ENCODE measurements at regions not wholly inside any gene's neighbourhood (a gene's known extent, or its start where the extent isn't known, plus 50 kb on each side); places are given as distances from the start of the nearest gene placed in this dataset.

DNA sequence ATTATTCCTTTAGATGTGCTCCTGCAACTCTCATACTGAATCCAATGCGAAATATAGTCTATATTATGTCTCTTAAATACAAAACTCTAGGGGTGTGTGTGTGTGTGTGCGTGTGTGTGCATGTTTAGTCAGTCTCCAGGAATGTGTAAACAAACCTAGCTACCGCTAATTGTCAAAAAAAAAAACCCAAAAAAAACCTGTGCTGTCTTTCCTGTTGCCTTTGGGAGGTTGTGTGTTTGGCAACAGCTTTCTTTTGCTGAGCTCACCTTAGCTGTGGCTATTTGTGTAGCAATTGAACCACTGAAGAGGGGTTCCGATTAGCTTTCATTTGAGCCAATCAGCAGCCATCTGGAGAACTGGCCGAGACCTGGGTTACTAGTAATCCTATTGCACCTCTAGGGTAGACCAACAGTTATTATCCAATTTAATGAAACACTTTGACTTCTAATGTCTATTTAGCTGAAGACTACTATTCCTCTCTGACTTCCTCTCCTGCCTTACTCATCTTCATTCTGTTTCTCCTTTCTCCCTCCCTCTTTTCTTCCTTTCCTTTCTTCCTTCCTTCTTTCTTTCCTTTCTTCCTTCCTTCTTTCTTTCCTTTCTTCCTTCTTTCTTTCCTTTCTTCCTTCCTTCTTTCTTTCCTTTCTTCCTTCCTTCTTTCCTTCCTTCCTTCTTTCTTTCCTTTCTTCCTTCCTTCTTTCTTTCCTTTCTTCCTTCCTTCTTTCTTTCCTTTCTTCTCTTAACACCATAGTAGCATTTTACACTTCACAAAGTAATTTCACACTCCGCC, 471.1 kb downstream of the GBA3 start:
- H3K27me3 ChIP-seq (ENCODE audit: insufficient read depth, low read depth) = no peaks in the 10 kb centered on the region
- H3K36me3 ChIP-seq (ENCODE audit: insufficient read depth) = no peaks in the 10 kb centered on the region
- H3K27ac ChIP-seq = no peak overlapping the region
- TF ChIP-seq, protein P1, sequence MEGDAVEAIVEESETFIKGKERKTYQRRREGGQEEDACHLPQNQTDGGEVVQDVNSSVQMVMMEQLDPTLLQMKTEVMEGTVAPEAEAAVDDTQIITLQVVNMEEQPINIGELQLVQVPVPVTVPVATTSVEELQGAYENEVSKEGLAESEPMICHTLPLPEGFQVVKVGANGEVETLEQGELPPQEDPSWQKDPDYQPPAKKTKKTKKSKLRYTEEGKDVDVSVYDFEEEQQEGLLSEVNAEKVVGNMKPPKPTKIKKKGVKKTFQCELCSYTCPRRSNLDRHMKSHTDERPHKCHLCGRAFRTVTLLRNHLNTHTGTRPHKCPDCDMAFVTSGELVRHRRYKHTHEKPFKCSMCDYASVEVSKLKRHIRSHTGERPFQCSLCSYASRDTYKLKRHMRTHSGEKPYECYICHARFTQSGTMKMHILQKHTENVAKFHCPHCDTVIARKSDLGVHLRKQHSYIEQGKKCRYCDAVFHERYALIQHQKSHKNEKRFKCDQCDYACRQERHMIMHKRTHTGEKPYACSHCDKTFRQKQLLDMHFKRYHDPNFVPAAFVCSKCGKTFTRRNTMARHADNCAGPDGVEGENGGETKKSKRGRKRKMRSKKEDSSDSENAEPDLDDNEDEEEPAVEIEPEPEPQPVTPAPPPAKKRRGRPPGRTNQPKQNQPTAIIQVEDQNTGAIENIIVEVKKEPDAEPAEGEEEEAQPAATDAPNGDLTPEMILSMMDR (conservative IDR thresholded peaks at IDR 0.05; ENCODE audit: low read depth, low read length) = no peak
- no peak overlapping the region for H3K4me3 ChIP-seq (IDR thresholded peaks at IDR 0.05; ENCODE audit: insufficient read depth, low read depth, low read length)
- no peak overlapping the region for H3K9ac ChIP-seq
- H2AFZ ChIP-seq (ENCODE audit: low read depth) = no peak overlapping the region
- no peaks in the 10 kb centered on the region for H4K20me1 ChIP-seq (ENCODE audit: insufficient read depth)
- H3K4me2 ChIP-seq = no peak overlapping the region
- H3K79me2 ChIP-seq (ENCODE audit: insufficient read depth, low read depth) = no peaks in the 10 kb centered on the region
- no peaks in the 10 kb centered on the region for H3K4me1 ChIP-seq (ENCODE audit: low read depth, poor library complexity, severe bottlenecking)

DNA sequence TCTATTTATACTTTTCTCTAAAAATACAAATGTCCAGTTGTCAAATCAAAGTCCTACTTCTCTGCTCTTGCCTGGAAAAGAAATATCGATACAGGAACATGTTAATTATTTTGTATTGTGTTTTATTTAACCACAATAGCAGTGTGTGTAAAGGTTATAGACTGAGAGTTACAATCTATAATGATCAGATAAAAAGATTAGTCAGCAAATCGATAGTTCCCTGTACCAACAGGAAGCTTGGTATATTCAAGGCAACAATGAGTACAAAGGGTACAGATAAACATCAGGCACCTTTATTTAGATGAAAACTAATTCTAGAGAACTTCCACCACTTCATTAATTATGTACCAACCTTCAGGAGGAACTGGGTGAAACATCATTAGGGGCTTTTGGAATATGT, 469.5 kb downstream of the GBA3 start:
- no peak overlapping the region for H2AFZ ChIP-seq (ENCODE audit: low read depth)
- no peak overlapping the region for H3K4me3 ChIP-seq (IDR thresholded peaks at IDR 0.05; ENCODE audit: insufficient read depth, low read depth, low read length)
- H3K27ac ChIP-seq = no peak overlapping the region
- H3K27me3 ChIP-seq (ENCODE audit: insufficient read depth, low read depth) = no peaks in the 10 kb centered on the region
- no peaks in the 10 kb centered on the region for H4K20me1 ChIP-seq (ENCODE audit: insufficient read depth)
- H3K36me3 ChIP-seq (ENCODE audit: insufficient read depth) = no peaks in the 10 kb centered on the region
- no peak overlapping the region for H3K4me2 ChIP-seq
- TF ChIP-seq, protein P1 (conservative IDR thresholded peaks at IDR 0.05; ENCODE audit: low read depth, low read length) = no peak
- H3K79me2 ChIP-seq (ENCODE audit: insufficient read depth, low read depth) = no peaks in the 10 kb centered on the region
- H3K9ac ChIP-seq = no peak overlapping the region
- no peaks in the 10 kb centered on the region for H3K4me1 ChIP-seq (ENCODE audit: low read depth, poor library complexity, severe bottlenecking)

DNA sequence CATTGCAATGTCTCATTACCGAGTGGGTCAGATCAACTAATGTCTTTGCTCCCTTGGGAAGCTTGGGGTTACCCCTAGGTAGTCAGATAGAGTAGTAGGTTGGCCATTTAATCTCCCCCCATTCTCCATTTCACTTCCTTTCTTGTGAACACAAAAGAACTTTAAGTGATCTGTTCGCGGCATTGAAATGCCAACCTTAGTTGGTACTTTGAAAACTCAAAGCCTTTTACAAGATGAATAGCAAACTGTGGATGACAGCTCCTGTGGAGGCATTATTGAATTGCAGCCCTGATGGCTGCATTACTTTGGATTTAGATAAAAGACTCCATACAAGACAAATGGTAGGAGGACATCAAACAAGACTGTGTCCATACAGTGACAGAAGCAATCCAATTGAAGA, 469.1 kb downstream of the GBA3 start:
- no peaks in the 10 kb centered on the region for H3K36me3 ChIP-seq (ENCODE audit: insufficient read depth)
- H3K4me3 ChIP-seq (IDR thresholded peaks at IDR 0.05; ENCODE audit: insufficient read depth, low read depth, low read length) = no peak overlapping the region
- no peak overlapping the region for H3K9ac ChIP-seq
- no peak overlapping the region for H2AFZ ChIP-seq (ENCODE audit: low read depth)
- H3K4me1 ChIP-seq (ENCODE audit: low read depth, poor library complexity, severe bottlenecking) = no peaks in the 10 kb centered on the region
- H3K4me2 ChIP-seq = no peak overlapping the region
- H3K27me3 ChIP-seq (ENCODE audit: insufficient read depth, low read depth) = no peaks in the 10 kb centered on the region
- TF ChIP-seq, protein P1 (conservative IDR thresholded peaks at IDR 0.05; ENCODE audit: low read depth, low read length) = no peak
- H4K20me1 ChIP-seq (ENCODE audit: insufficient read depth) = no peaks in the 10 kb centered on the region
- H3K79me2 ChIP-seq (ENCODE audit: insufficient read depth, low read depth) = no peaks in the 10 kb centered on the region
- no peak overlapping the region for H3K27ac ChIP-seq

DNA sequence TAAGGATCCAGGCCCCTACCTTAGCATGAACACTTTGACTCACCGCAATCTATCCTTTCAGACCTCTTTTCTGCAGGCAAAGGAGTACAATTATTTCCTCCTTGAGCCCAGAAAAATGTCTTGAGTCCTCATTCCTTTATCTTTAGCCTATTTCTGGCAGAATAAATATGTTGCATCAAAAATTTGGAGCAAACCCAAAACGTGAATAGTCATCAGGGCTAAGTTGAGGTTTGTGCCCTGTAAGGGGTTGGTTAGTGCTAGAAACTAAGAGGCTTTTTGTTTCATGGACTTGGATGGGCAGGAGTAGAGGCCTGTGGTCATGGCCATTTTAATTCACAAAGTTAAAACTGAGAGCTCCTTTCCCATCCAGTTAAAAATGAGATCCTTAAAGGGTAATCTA, 460.3 kb downstream of the GBA3 start:
- Histone ChIP-seq H3K4me2 (no peak overlapping the region), H4K20me1 (ENCODE audit: insufficient read depth) (no peaks in the 10 kb centered on the region), H3K9ac (no peak overlapping the region), H3K4me3 (IDR thresholded peaks at IDR 0.05; ENCODE audit: insufficient read depth, low read depth, low read length) (no peak overlapping the region), H2AFZ (ENCODE audit: low read depth) (no peak overlapping the region), H3K36me3 (ENCODE audit: insufficient read depth) (no peaks in the 10 kb centered on the region), H3K27ac (no peak overlapping the region), H3K4me1 (ENCODE audit: low read depth, poor library complexity, severe bottlenecking) (no peaks in the 10 kb centered on the region), H3K27me3 (ENCODE audit: insufficient read depth, low read depth) (no peaks in the 10 kb centered on the region), H3K79me2 (ENCODE audit: insufficient read depth, low read depth) (no peaks in the 10 kb centered on the region)
- TF ChIP-seq, protein P1 (conservative IDR thresholded peaks at IDR 0.05; ENCODE audit: low read depth, low read length) = no peak
